NCI-H1417 treated with DMSO at 0.1 percent for 48 hours (cell line): ENCODE measurements at regions not wholly inside any gene's neighbourhood (a gene's known extent, or its start where the extent isn't known, plus 50 kb on each side); places are given as distances from the start of the nearest gene placed in this dataset.
"Not testable (repeated sequence)": the region's sequence is repeated elsewhere in the genome, so short reads cannot be mapped to it uniquely, and the experiment has no call there.

Experiments used
- DNase-seq: peaks from one replicate; lab custom pipeline; 2025; lab: John Stamatoyannopoulos, UW

GRCh38 chr10:15428681-15429080 is 57.6 kb upstream of the FAM171A1 start:
- DNase-seq: no peak

GRCh38 chr10:15427843-15428414 is 56.8 kb upstream of the FAM171A1 start:
- no peak for DNase-seq

GRCh38 chr10:15426558-15426957 is 55.5 kb upstream of the FAM171A1 start:
- DNase-seq: no peak

GRCh38 chr10:15426115-15426514 is 55.0 kb upstream of the FAM171A1 start:
- no peak for DNase-seq

GRCh38 chr10:15421875-15422274 is 50.8 kb upstream of the FAM171A1 start:
- not testable (repeated sequence) for DNase-seq
